Activated T-helper 2 cell treated with anti-CD3 and anti-CD28 coated beads, Interferon-gamma antibody, Interleukin-2, Interleukin-4, amounts not matched to agents 10 μg/mL and 5 μg/mL and 100 μg/mL, durations not matched to agents 14 hours and 24 hours and 36 hours (primary cell): ENCODE measurements at regions not wholly inside any gene's neighbourhood (a gene's known extent, or its start where the extent isn't known, plus 50 kb on each side); places are given as distances from the start of the nearest gene placed in this dataset.
"Not testable (repeated sequence)": the region's sequence is repeated elsewhere in the genome, so short reads cannot be mapped to it uniquely, and the experiment has no call there.

Experiments
- DNase-seq: peaks from one replicate; pipeline ENCODE4 v3.0.0; 2021; ENCODE audit warnings: low spot score
- H3K27ac Mint-ChIP-seq: one replicate; pipeline ENCODE4 v1.8.0; 2021; ENCODE audit warnings: mixed read lengths
- H3K27me3 Mint-ChIP-seq: one replicate; pipeline ENCODE4 v1.8.0; 2021; ENCODE audit warnings: low read depth, mixed read lengths
- H3K36me3 Mint-ChIP-seq: one replicate; pipeline ENCODE4 v1.8.0; 2021; ENCODE audit warnings: low read depth, mixed read lengths
- H3K4me1 Mint-ChIP-seq: one replicate; pipeline ENCODE4 v1.8.0; 2021; ENCODE audit warnings: low read depth, mixed read lengths
- H3K4me3 Mint-ChIP-seq: one replicate; pipeline ENCODE4 v1.8.0; 2021; ENCODE audit warnings: low read depth, mild to moderate bottlenecking, moderate library complexity, mixed read lengths
- H3K9me3 Mint-ChIP-seq: one replicate; pipeline ENCODE4 v1.8.0; 2021; ENCODE audit warnings: mixed read lengths
- intact Hi-C: fragments of 100-400 bp; cut with micrococcal nuclease; formaldehyde crosslinking; loops from one replicate; pipeline ENCODE4 v1.15.1; 2023

DNA sequence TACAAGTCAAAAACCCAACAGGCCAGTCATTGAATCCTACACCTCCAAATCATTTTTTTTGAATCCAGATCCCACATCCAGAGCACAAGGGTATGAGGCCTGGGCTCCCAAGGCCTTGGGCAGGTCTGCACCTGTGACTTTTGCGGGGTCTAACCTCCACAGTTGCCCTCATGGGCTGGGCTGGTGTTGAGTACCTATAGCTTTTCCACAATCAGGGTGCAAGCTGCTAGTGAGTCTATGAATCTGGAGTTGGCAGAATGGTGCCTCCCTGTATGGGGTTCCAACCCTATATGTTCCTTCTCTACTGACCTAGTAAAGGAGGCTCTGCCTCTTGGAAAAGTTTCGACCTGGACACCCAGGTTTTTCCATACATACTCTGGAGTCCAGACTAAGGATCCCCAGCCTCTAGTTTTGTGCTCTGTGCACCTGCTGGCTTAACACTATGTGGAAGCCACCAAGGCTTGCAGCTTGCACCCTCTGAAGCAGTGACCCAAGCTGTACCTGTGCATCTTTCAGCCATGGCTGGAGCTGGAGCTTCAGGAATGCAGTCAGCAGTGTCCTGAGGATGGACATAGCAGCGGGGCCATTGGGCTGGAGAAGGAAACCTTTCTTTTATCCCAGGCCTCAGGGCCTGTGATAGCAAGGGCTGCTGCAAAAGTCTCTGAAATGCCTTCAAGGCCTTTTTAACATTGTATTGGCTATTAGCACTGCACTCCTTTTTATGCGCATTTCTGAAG is 233.6 kb downstream of the CWH43 start:
- DNase-seq, H3K27ac Mint-ChIP-seq, H3K27me3 Mint-ChIP-seq, H3K4me3 Mint-ChIP-seq, H3K36me3 Mint-ChIP-seq, H3K4me1 Mint-ChIP-seq, intact Hi-C loops: not testable (repeated sequence)
- peaks cover 77% of the 10 kb centered on the region for H3K9me3 Mint-ChIP-seq

DNA sequence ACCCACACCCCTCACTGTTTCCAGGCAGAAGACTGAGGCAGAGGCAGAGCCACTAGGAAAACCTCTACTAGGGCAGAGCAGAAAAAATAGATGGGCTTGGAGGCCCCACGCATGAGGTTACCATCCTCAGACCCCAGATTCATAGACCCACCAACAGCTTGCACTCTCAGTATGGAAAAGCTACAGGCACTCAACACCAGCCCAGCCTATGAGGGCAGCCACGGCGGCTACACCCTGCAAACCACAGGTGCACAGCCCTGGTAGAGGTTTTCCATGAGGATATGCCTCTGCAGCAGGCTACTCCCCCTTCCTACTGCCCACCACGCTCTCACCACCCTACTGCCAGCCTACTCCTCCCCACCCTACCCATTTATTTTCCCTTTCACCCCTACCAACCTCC is 235.1 kb downstream of the CWH43 start:
- Mint-ChIP-seq H3K9me3 (peaks cover 64% of the 10 kb centered on the region), H3K4me1 (no peaks in the 10 kb centered on the region)

GRCh38 chr4:49222810-49223209 is 236.7 kb downstream of the CWH43 start:
- H3K36me3 Mint-ChIP-seq, H3K4me3 Mint-ChIP-seq, H3K27me3 Mint-ChIP-seq, H3K27ac Mint-ChIP-seq, DNase-seq, H3K4me1 Mint-ChIP-seq, intact Hi-C loops: not testable (repeated sequence)
- H3K9me3 Mint-ChIP-seq, result peaks cover 58% of the 10 kb centered on the region

More for the DNA sequence above, 235.1 kb downstream of the CWH43 start:
- intact Hi-C loops, result no loop called here
- Mint-ChIP-seq H3K4me3 (no peak overlapping the region), H3K36me3 (peaks cover 3% of the 10 kb centered on the region), H3K27me3 (no peaks in the 10 kb centered on the region), H3K27ac (no peak overlapping the region)
- DNase-seq, result no peak

- DNase-seq, H3K4me3 Mint-ChIP-seq, H3K36me3 Mint-ChIP-seq, H3K27ac Mint-ChIP-seq, H3K4me1 Mint-ChIP-seq, intact Hi-C loops, H3K27me3 Mint-ChIP-seq: not testable (repeated sequence)
- peaks cover 41% of the 10 kb centered on the region for H3K9me3 Mint-ChIP-seq
Observed at GRCh38 chr4:49226216-49226866, 240.3 kb downstream of the CWH43 start.

DNA sequence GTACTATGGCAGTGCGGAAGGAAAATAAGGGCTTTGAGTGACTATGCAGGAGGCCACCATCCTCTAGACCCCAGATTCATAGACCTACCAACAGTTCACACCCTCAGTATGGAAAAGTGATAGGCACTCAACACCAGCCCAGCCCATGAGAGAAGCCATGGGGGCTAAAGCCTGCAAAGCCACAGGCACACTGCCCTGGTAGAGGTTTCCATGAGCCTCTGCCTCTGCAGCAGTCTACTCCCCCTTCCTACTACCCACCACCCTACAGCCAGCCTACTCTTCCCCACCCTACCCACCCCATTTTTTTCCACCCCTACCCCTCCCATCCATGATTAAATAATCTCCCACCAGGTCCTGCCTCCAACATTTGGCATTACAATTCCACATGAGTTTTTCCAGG is 241.9 kb downstream of the CWH43 start:
- intact Hi-C loops, H3K27ac Mint-ChIP-seq, DNase-seq, H3K4me3 Mint-ChIP-seq, H3K36me3 Mint-ChIP-seq, H3K27me3 Mint-ChIP-seq, H3K4me1 Mint-ChIP-seq: not testable (repeated sequence)
- H3K9me3 Mint-ChIP-seq, result peaks cover 29% of the 10 kb centered on the region

DNA sequence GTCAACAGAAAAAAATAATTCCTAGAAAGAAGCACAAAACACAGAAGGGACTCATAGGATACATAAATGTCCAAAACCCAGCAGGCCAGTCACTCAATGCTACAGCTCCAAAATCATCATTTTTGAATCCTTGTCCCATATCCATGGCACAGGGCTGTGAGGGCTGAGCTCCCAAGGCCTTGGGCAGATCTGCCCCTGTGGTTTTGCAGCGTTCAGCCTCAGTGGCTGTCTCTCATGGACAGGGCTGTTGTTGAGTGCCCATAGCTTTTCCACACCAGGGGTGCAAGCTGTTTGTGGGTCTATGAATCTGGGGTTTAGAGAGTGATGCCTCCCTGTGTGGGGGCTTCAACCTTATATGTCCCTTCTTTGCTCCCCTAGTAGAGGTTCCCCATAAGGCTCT is 243.2 kb downstream of the CWH43 start:
- DNase-seq, H3K27ac Mint-ChIP-seq, intact Hi-C loops, H3K4me1 Mint-ChIP-seq, H3K27me3 Mint-ChIP-seq, H3K36me3 Mint-ChIP-seq, H3K4me3 Mint-ChIP-seq: not testable (repeated sequence)
- peaks cover 29% of the 10 kb centered on the region for H3K9me3 Mint-ChIP-seq

DNA sequence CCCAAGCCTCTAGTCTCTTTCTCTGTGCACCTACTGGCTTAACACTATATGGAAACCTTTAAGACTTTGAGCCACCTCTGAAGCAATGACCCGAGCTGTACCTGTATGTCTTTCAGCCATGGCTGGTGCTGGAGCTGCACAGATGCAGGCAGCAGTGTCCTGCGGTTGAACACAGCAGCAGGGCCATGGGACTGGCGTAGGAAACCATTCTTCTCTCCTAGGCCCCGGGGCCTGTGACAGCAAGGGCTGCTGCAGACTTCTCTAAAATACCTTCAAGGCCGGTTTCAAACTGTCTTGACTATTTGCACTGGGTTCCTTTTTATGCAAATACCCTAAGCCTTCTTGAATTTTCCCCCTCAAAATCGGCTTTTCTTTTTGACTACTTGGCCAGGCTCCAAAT is 243.6 kb downstream of the CWH43 start:
- DNase-seq, H3K4me1 Mint-ChIP-seq, H3K4me3 Mint-ChIP-seq, intact Hi-C loops, H3K36me3 Mint-ChIP-seq, H3K27ac Mint-ChIP-seq, H3K27me3 Mint-ChIP-seq: not testable (repeated sequence)
- peaks cover 28% of the 10 kb centered on the region for H3K9me3 Mint-ChIP-seq

DNA sequence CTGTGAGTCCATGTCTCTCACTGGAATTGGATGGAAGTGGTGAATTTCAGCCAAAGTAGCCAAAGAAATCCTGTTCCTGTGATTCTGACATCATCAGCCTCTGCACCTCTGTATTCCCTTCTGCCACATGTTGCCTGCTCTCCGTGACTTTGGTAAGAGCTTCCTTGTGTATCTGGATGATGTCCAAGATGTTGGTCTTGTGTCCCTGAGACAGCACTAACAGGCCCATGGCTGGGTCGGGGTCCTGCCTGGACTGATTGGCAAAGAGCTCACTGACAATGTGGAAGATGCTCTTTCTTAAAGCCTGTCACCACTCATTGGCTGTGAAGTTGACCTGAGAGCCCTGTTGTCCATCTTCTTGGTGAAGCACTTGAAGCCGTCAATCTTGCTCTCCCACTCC is 247.3 kb downstream of the CWH43 start:
- H3K27ac Mint-ChIP-seq, H3K4me3 Mint-ChIP-seq, H3K27me3 Mint-ChIP-seq, H3K36me3 Mint-ChIP-seq, DNase-seq, H3K4me1 Mint-ChIP-seq, intact Hi-C loops: not testable (repeated sequence)
- H3K9me3 Mint-ChIP-seq, result peaks cover 33% of the 10 kb centered on the region

- intact Hi-C loops, H3K27me3 Mint-ChIP-seq, H3K4me1 Mint-ChIP-seq: not testable (repeated sequence)
Observed at GRCh38 chr4:49233749-49234148, 247.7 kb downstream of the CWH43 start.

DNA sequence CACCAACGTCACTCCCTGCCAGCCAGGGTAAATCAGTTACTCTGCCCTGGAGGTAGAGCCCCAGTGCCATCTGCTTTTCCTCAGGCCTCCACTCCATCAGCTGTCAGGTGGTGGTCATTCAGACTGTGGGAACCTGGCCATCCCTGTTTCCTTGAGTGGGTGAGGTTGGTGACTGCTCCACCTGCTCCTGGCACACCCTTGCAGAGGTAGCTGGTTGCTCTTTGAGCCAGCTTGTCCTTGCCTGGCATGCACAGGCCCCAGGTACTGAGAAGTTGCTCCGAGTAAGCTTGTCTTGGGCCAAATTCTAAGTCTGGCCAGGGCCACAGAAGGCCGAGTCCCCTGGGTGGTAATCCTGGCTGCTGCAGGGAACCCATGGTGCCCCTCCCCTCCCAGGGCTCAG is 248.3 kb downstream of the CWH43 start:
- H3K9me3 Mint-ChIP-seq, result peaks cover 31% of the 10 kb centered on the region
- intact Hi-C loops, DNase-seq, H3K36me3 Mint-ChIP-seq, H3K4me3 Mint-ChIP-seq, H3K4me1 Mint-ChIP-seq, H3K27ac Mint-ChIP-seq, H3K27me3 Mint-ChIP-seq: not testable (repeated sequence)

More at GRCh38 chr4:49233749-49234148, 247.7 kb downstream of the CWH43 start:
- H3K9me3 Mint-ChIP-seq, result peaks cover 31% of the 10 kb centered on the region
- not testable (repeated sequence) for H3K36me3 Mint-ChIP-seq, H3K27ac Mint-ChIP-seq, DNase-seq, H3K4me3 Mint-ChIP-seq

DNA sequence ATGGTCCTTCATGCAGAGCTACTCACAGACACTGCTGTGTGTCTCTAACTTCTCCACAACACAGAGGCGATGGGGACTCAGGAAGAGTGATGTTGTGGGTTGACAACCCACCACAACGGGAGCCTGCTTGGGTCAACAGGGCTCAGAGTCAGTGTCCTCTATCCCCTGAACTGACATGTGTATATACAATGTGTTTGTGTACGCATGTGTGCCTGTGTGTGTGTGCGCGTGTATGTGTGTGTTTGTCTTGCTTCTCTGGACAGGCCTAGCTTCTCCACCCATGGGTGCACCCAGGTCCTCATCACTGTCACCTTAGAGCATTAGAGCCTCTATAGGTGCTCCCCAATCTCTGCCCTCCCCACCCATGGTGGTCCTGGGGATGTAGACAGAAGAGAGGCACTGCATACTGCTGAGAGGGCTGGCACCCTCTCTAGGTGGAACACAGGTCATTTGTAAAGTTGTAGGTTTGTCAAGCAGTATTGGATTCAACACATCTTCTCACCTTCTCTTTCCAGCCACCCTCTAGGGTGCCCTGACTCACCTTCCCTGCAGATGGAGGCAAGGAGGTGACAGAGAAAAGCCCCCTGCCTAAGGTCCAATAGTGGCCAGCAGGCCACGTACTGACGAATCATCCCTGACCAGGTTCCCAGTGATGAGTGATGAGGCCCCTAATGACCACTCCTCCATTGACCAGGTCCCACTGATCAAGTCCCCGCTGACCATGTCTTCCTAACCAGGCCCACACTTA is 249.5 kb downstream of the CWH43 start:
- H3K36me3 Mint-ChIP-seq, DNase-seq, H3K27me3 Mint-ChIP-seq, H3K27ac Mint-ChIP-seq, intact Hi-C loops, H3K4me3 Mint-ChIP-seq, H3K4me1 Mint-ChIP-seq: not testable (repeated sequence)
- peaks cover 35% of the 10 kb centered on the region for H3K9me3 Mint-ChIP-seq

- peaks cover 35% of the 10 kb centered on the region for H3K9me3 Mint-ChIP-seq
- H3K36me3 Mint-ChIP-seq, H3K27me3 Mint-ChIP-seq, DNase-seq, H3K4me3 Mint-ChIP-seq, H3K27ac Mint-ChIP-seq, intact Hi-C loops, H3K4me1 Mint-ChIP-seq: not testable (repeated sequence)
Observed at GRCh38 chr4:49236474-49236873, 250.4 kb downstream of the CWH43 start.

GRCh38 chr4:49241295-49241694 is 255.2 kb downstream of the CWH43 start:
- H3K27ac Mint-ChIP-seq, DNase-seq, intact Hi-C loops, H3K4me1 Mint-ChIP-seq, H3K4me3 Mint-ChIP-seq, H3K36me3 Mint-ChIP-seq, H3K27me3 Mint-ChIP-seq: not testable (repeated sequence)
- peaks cover 28% of the 10 kb centered on the region for H3K9me3 Mint-ChIP-seq
